HepG2 (cell line): ENCODE measurements at regions not wholly inside any gene's neighbourhood (a gene's known extent, or its start where the extent isn't known, plus 50 kb on each side); places are given as distances from the start of the nearest gene placed in this dataset.

Source experiments
- ZNF337 ChIP-seq: sonication (generic); formaldehyde crosslinking; IDR thresholded peaks from 2 replicates; pipeline ENCODE4 v1.5.1; 2020; ENCODE audit warnings: missing genetic modification reagents, low read depth, mild to moderate bottlenecking, borderline replicate concordance
- ZNF451 ChIP-seq: sonication (generic); formaldehyde crosslinking; IDR thresholded peaks from 2 replicates; pipeline ENCODE4 v1.5.0; 2020; ENCODE audit warnings: mild to moderate bottlenecking, missing genetic modification reagents
- TF ChIP-seq, protein P1 (sequence below): sonication (generic); formaldehyde crosslinking; IDR thresholded peaks from 2 replicates; pipeline ENCODE4 v1.4.0; 2020; ENCODE audit warnings: missing genetic modification reagents, mild to moderate bottlenecking, borderline replicate concordance
- TF ChIP-seq, protein P2 (sequence below): sonication (generic); formaldehyde crosslinking; IDR thresholded peaks from 2 replicates; pipeline ENCODE4 v1.5.1; 2020; ENCODE audit warnings: mild to moderate bottlenecking, missing genetic modification reagents, borderline replicate concordance

DNA sequence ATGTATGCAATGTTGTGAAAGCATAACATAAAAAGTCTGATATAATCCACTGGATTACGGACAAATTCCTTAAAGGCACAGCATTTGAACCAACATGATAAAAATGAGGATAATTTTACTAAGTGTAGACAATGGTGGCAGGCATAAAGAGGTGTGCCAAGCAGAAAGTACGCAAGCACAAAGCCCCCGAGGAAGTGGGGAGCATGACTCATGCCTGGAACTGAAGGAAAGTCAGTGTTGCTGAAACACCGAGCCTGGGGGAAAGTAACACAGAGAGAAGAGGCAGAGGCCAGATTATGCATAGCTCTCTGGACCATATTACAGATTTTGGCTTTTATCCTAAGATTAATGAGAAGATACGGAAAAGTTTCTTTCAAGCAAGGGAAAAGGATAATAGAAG lies 490.0 kb upstream of the PHF14 start (continued):
- TF ChIP-seq, protein P1, sequence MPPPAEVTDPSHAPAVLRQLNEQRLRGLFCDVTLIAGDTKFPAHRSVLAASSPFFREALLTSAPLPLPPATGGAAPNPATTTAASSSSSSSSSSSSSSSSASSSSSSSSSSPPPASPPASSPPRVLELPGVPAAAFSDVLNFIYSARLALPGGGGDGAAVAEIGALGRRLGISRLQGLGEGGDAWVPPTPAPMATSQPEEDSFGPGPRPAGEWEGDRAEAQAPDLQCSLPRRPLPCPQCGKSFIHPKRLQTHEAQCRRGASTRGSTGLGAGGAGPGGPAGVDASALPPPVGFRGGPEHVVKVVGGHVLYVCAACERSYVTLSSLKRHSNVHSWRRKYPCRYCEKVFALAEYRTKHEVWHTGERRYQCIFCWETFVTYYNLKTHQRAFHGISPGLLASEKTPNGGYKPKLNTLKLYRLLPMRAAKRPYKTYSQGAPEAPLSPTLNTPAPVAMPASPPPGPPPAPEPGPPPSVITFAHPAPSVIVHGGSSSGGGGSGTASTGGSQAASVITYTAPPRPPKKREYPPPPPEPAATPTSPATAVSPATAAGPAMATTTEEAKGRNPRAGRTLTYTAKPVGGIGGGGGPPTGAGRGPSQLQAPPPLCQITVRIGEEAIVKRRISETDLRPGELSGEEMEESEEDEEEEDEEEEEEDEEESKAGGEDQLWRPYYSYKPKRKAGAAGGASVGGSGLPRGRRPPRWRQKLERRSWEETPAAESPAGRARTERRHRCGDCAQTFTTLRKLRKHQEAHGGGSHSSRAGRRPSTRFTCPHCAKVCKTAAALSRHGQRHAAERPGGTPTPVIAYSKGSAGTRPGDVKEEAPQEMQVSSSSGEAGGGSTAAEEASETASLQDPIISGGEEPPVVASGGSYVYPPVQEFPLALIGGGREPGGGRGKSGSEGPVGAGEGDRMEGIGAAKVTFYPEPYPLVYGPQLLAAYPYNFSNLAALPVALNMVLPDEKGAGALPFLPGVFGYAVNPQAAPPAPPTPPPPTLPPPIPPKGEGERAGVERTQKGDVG (CRISPR knock-in tag): no peak
- TF ChIP-seq ZNF337 (CRISPR knock-in tag): no peak
- TF ChIP-seq ZNF451: no peak
- TF ChIP-seq, protein P2, sequence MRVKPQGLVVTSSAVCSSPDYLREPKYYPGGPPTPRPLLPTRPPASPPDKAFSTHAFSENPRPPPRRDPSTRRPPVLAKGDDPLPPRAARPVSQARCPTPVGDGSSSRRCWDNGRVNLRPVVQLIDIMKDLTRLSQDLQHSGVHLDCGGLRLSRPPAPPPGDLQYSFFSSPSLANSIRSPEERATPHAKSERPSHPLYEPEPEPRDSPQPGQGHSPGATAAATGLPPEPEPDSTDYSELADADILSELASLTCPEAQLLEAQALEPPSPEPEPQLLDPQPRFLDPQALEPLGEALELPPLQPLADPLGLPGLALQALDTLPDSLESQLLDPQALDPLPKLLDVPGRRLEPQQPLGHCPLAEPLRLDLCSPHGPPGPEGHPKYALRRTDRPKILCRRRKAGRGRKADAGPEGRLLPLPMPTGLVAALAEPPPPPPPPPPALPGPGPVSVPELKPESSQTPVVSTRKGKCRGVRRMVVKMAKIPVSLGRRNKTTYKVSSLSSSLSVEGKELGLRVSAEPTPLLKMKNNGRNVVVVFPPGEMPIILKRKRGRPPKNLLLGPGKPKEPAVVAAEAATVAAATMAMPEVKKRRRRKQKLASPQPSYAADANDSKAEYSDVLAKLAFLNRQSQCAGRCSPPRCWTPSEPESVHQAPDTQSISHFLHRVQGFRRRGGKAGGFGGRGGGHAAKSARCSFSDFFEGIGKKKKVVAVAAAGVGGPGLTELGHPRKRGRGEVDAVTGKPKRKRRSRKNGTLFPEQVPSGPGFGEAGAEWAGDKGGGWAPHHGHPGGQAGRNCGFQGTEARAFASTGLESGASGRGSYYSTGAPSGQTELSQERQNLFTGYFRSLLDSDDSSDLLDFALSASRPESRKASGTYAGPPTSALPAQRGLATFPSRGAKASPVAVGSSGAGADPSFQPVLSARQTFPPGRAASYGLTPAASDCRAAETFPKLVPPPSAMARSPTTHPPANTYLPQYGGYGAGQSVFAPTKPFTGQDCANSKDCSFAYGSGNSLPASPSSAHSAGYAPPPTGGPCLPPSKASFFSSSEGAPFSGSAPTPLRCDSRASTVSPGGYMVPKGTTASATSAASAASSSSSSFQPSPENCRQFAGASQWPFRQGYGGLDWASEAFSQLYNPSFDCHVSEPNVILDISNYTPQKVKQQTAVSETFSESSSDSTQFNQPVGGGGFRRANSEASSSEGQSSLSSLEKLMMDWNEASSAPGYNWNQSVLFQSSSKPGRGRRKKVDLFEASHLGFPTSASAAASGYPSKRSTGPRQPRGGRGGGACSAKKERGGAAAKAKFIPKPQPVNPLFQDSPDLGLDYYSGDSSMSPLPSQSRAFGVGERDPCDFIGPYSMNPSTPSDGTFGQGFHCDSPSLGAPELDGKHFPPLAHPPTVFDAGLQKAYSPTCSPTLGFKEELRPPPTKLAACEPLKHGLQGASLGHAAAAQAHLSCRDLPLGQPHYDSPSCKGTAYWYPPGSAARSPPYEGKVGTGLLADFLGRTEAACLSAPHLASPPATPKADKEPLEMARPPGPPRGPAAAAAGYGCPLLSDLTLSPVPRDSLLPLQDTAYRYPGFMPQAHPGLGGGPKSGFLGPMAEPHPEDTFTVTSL: no peak
- TF ChIP-seq, all 625 proteins: peak for 0
